PFSK-1 (cell line): ENCODE measurements at regions not wholly inside any gene's neighbourhood (a gene's known extent, or its start where the extent isn't known, plus 50 kb on each side); places are given as distances from the start of the nearest gene placed in this dataset.

Experiments
- POLR2AphosphoS5 ChIP-seq: IDR thresholded peaks from 2 replicates; pipeline ENCODE4 v1.6.1; 2012; ENCODE audit warnings: low read depth, mild to moderate bottlenecking, control low read depth, low read length, moderate library complexity
- REST ChIP-seq, 2 experiments: IDR thresholded peaks; 2 replicates each; pipeline versions ENCODE4 v1.6.1 to v1.8.0; 2011 to 2012; ENCODE audit warnings: low read depth in 2 of 2, low read length in 2 of 2, control low read depth in 1 of 2, inconsistent platforms in 1 of 2, mild to moderate bottlenecking in 1 of 2, moderate library complexity in 1 of 2; ENCODE audit not compliant: insufficient read depth in 1 of 2
- SIN3A ChIP-seq: IDR thresholded peaks from 2 replicates; pipeline ENCODE4 v1.6.1; 2012; ENCODE audit warnings: mild to moderate bottlenecking, low read length, moderate library complexity, borderline replicate concordance; ENCODE audit not compliant: insufficient read depth
- TAF1 ChIP-seq: IDR thresholded peaks from 2 replicates; pipeline ENCODE4 v1.6.1; 2012; ENCODE audit warnings: low read length, control low read depth, borderline replicate concordance; ENCODE audit not compliant: insufficient read depth

GRCh38 chr2:131658769-131659131, 131.1 kb downstream of the CCDC74A start:
- TF ChIP-seq POLR2AphosphoS5 (no peak), REST (IDR thresholded peaks at IDR 0.05; ENCODE audit: insufficient read depth in 1 of 2, low read depth in 2 of 2, low read length in 2 of 2) (no peak), SIN3A (no peak), TAF1 (no peak)
